Smooth muscle cell (in vitro differentiated cells): ENCODE measurements at regions not wholly inside any gene's neighbourhood (a gene's known extent, or its start where the extent isn't known, plus 50 kb on each side); places are given as distances from the start of the nearest gene placed in this dataset.

ENCODE experiments used
- DNase-seq: peaks from one replicate; lab custom pipeline; 2025; ENCODE audit not compliant: unreplicated experiment; lab: John Stamatoyannopoulos, UW
- H2AFZ ChIP-seq: fragments of 200-600 bp; sonication (generic); 2 replicates; pipeline ENCODE4 v1.6.0; 2016; ENCODE audit warnings: antibody characterized with exemption, low read depth, mild to moderate bottlenecking
- H3F3A ChIP-seq: fragments of 200-600 bp; sonication (generic); 2 replicates; pipeline ENCODE4 v1.6.0; 2017; ENCODE audit warnings: antibody characterized with exemption, low read depth
- H3K27ac ChIP-seq: fragments of 200-600 bp; sonication (generic); 2 replicates; pipeline ENCODE4 v1.5.1; 2016; ENCODE audit warnings: low read depth, mild to moderate bottlenecking
- H3K27me3 ChIP-seq: fragments of 200-600 bp; sonication (generic); 2 replicates; pipeline ENCODE4 v1.6.1; 2016; ENCODE audit warnings: low read depth, mild to moderate bottlenecking
- H3K36me3 ChIP-seq: fragments of 200-600 bp; sonication (generic); 2 replicates; pipeline ENCODE4 v1.5.1; 2016; ENCODE audit warnings: low read depth
- H3K4me1 ChIP-seq: fragments of 200-600 bp; sonication (generic); 2 replicates; pipeline ENCODE4 v1.5.1; 2016; ENCODE audit warnings: low read depth
- H3K4me2 ChIP-seq: fragments of 200-600 bp; sonication (generic); 2 replicates; pipeline ENCODE4 v1.6.0; 2016; ENCODE audit warnings: mild to moderate bottlenecking
- H3K4me3 ChIP-seq: fragments of 200-600 bp; sonication (generic); 2 replicates; pipeline ENCODE4 v1.5.1; 2016; ENCODE audit warnings: mild to moderate bottlenecking
- H3K79me2 ChIP-seq: fragments of 200-600 bp; sonication (generic); 2 replicates; pipeline ENCODE4 v1.6.0; 2016; ENCODE audit warnings: low read depth, mild to moderate bottlenecking
- H3K9ac ChIP-seq: fragments of 200-600 bp; sonication (generic); 2 replicates; pipeline ENCODE4 v1.6.0; 2016; ENCODE audit warnings: low read depth
- H3K9me3 ChIP-seq: fragments of 200-600 bp; sonication (generic); replicated peaks from 2 replicates; pipeline ENCODE4 v1.5.1; 2016; ENCODE audit warnings: low read depth
- H4K20me1 ChIP-seq: fragments of 200-600 bp; sonication (generic); 2 replicates; pipeline ENCODE4 v1.6.0; 2016; ENCODE audit warnings: low read depth
- WGBS: methylation state at CpG from one replicate; pipeline ENCODE4 v1.1.7; 2016; ENCODE audit warnings: low lambda C conversion rate; 5-methylcytosine and 5-hydroxymethylcytosine counted together
- TF ChIP-seq, protein P1 (sequence below): fragments of 200-600 bp; sonication (generic); IDR thresholded peaks from 2 replicates; pipeline ENCODE4 v1.5.1; 2017; ENCODE audit warnings: borderline replicate concordance, mild to moderate bottlenecking, antibody characterized with exemption; ENCODE audit not compliant: insufficient read depth, poor library complexity, severe bottlenecking

GRCh38 chr7:19248681-19249080 lies 103.5 kb upstream of the FERD3L start:
- H3K36me3 ChIP-seq = no peaks in the 10 kb centered on the region
- H2AFZ ChIP-seq = no peak overlapping the region
- no peaks in the 10 kb centered on the region for H3K4me1 ChIP-seq
- no peaks in the 10 kb centered on the region for H3F3A ChIP-seq
- H3K27ac ChIP-seq = no peak overlapping the region
- H3K9me3 ChIP-seq = no peaks in the 10 kb centered on the region
- no peak overlapping the region for H3K4me2 ChIP-seq
- no peak overlapping the region for H3K4me3 ChIP-seq
- H3K79me2 ChIP-seq = no peaks in the 10 kb centered on the region
- H3K27me3 ChIP-seq = no peaks in the 10 kb centered on the region
- no peaks in the 10 kb centered on the region for H4K20me1 ChIP-seq
- TF ChIP-seq, protein P1, sequence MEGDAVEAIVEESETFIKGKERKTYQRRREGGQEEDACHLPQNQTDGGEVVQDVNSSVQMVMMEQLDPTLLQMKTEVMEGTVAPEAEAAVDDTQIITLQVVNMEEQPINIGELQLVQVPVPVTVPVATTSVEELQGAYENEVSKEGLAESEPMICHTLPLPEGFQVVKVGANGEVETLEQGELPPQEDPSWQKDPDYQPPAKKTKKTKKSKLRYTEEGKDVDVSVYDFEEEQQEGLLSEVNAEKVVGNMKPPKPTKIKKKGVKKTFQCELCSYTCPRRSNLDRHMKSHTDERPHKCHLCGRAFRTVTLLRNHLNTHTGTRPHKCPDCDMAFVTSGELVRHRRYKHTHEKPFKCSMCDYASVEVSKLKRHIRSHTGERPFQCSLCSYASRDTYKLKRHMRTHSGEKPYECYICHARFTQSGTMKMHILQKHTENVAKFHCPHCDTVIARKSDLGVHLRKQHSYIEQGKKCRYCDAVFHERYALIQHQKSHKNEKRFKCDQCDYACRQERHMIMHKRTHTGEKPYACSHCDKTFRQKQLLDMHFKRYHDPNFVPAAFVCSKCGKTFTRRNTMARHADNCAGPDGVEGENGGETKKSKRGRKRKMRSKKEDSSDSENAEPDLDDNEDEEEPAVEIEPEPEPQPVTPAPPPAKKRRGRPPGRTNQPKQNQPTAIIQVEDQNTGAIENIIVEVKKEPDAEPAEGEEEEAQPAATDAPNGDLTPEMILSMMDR = no peak
- WGBS = 55% methylated on average over 2 of the region's 2 CpGs
- no peak for DNase-seq
- H3K9ac ChIP-seq = no peak overlapping the region

- no peak overlapping the region for H3K9ac ChIP-seq
- H3K4me2 ChIP-seq = no peak overlapping the region
- DNase-seq = no peak
- H3K79me2 ChIP-seq = no peaks in the 10 kb centered on the region
- no peaks in the 10 kb centered on the region for H3K27me3 ChIP-seq
- H3K27ac ChIP-seq = no peak overlapping the region
- TF ChIP-seq, protein P1 = no peak
- no peaks in the 10 kb centered on the region for H3K36me3 ChIP-seq
- H3K4me3 ChIP-seq = no peak overlapping the region
- no peaks in the 10 kb centered on the region for H3K9me3 ChIP-seq
- no peaks in the 10 kb centered on the region for H4K20me1 ChIP-seq
- WGBS = 87% methylated on average over 2 of the region's 2 CpGs
- H3K4me1 ChIP-seq = no peaks in the 10 kb centered on the region
- no peaks in the 10 kb centered on the region for H3F3A ChIP-seq
- H2AFZ ChIP-seq = no peak overlapping the region
Observed at GRCh38 chr7:19248115-19248514, 102.9 kb upstream of the FERD3L start.

DNA sequence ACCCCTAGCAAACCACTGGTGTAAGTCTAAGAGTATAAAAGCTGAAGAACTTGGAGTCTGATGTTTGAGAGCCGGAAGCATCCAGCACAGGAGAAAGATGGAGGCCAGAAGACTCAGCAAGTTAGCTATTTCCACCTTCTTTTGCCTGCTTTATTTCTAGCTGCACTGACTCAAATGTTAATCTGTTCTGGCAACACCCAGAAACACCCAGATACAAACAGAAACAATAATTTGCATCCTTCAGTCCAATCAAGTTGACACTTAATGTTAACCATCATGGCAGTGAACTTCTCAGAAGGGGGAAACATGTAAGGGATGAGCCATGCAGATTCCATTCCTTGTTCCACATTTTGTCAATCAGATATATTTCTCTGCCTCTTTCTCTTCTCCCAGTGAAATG lies 101.8 kb upstream of the FERD3L start:
- H3K4me3 ChIP-seq = no peak overlapping the region
- WGBS = 91% methylated on average over 1 of the region's 1 CpG
- no peak for DNase-seq
- no peaks in the 10 kb centered on the region for H3K79me2 ChIP-seq
- no peaks in the 10 kb centered on the region for H3K4me1 ChIP-seq
- H2AFZ ChIP-seq = no peak overlapping the region
- H3K9ac ChIP-seq = no peak overlapping the region
- TF ChIP-seq, protein P1 = no peak
- no peaks in the 10 kb centered on the region for H4K20me1 ChIP-seq
- no peak overlapping the region for H3K27ac ChIP-seq
- H3K4me2 ChIP-seq = no peak overlapping the region
- H3K36me3 ChIP-seq = no peaks in the 10 kb centered on the region
- H3K9me3 ChIP-seq = no peaks in the 10 kb centered on the region
- no peaks in the 10 kb centered on the region for H3K27me3 ChIP-seq
- H3F3A ChIP-seq = no peaks in the 10 kb centered on the region

DNA sequence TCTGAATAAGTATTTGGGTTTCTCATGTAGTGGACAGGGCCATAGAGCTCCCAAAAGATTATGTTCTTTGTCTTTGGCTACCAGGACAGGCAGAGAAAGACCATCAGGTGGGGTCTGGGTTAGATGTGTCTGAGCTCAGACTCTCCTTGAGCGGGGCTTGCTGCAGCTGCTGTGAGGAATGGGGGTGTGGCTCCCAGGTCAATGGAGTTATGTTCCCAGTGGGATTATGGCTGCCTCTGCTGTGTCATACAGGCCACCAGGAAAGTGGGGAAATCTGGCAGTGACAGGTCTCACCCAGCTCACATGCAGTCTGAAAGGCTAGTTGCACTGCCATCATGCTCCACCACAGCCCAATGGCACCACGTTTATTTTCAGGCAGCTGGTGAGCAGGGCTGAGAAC lies 97.0 kb upstream of the FERD3L start:
- Histone ChIP-seq H2AFZ (no peak overlapping the region), H3K27me3 (no peaks in the 10 kb centered on the region), H3F3A (no peaks in the 10 kb centered on the region), H3K79me2 (no peaks in the 10 kb centered on the region), H4K20me1 (no peaks in the 10 kb centered on the region), H3K36me3 (no peaks in the 10 kb centered on the region), H3K4me3 (no peak overlapping the region), H3K27ac (no peak overlapping the region), H3K9me3 (peaks cover 13% of the 10 kb centered on the region), H3K4me2 (no peak overlapping the region), H3K4me1 (no peaks in the 10 kb centered on the region), H3K9ac (no peak overlapping the region)
- no peak for DNase-seq
- 95% methylated on average over 2 of the region's 2 CpGs for WGBS
- TF ChIP-seq, protein P1 = no peak
